ENCODE measurements at regions not wholly inside any gene's neighbourhood (a gene's known extent, or its start where the extent isn't known, plus 50 kb on each side); places are given as distances from the start of the nearest gene placed in this dataset.

DNA sequence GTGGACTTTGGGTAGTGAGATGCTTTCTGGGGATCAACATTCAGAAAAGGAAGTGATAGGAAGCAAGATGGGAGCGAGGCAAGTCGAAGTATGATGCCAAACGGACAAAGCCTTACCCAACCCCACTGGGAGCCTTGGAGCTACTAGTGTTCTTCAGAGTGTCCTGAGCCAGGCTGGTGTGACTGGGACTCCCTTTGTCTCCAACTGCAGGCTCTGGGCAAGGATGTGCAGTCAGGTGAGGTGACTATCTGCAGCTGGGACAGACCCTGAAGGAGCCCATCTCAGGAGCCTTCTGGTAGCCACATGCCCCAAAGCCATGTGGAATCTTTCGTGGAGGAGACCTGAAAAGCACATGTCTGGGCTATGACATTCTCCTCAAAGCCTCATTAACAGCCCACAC is 360.6 kb downstream of the MTRR start:
- ChIA-PET CTCF (no interaction called here), POLR2A (no interaction called here)
- intact Hi-C loops (cut with micrococcal nuclease; ENCODE audit: unreplicated experiment) = no loop called here
- no peaks in the 10 kb centered on the region for H3K36me3 ChIP-seq (ENCODE audit: control insufficient read depth, insufficient read depth, low read length)
- H3K27me3 ChIP-seq (replicated peaks; ENCODE audit: control insufficient read depth, insufficient read depth, low read length) = no peaks in the 10 kb centered on the region
- H3K4me1 ChIP-seq = no peaks in the 10 kb centered on the region
- H3K27ac Mint-ChIP-seq (ENCODE audit: unreplicated experiment) = no peak overlapping the region
- H3K9me3 ChIP-seq = no peaks in the 10 kb centered on the region
- H3K27me3 Mint-ChIP-seq (ENCODE audit: insufficient read depth, unreplicated experiment) = peaks cover 10% of the 10 kb centered on the region
- no TSS peak for BruUV-seq (replicated peaks)
- no peaks in the 10 kb centered on the region for H3K36me3 Mint-ChIP-seq (ENCODE audit: insufficient read depth, unreplicated experiment)
- no peak overlapping the region for H3K4me3 Mint-ChIP-seq (ENCODE audit: unreplicated experiment)
- no peaks in the 10 kb centered on the region for H3K4me1 Mint-ChIP-seq (ENCODE audit: low read depth, unreplicated experiment)
- TF ChIP-seq, protein P1, sequence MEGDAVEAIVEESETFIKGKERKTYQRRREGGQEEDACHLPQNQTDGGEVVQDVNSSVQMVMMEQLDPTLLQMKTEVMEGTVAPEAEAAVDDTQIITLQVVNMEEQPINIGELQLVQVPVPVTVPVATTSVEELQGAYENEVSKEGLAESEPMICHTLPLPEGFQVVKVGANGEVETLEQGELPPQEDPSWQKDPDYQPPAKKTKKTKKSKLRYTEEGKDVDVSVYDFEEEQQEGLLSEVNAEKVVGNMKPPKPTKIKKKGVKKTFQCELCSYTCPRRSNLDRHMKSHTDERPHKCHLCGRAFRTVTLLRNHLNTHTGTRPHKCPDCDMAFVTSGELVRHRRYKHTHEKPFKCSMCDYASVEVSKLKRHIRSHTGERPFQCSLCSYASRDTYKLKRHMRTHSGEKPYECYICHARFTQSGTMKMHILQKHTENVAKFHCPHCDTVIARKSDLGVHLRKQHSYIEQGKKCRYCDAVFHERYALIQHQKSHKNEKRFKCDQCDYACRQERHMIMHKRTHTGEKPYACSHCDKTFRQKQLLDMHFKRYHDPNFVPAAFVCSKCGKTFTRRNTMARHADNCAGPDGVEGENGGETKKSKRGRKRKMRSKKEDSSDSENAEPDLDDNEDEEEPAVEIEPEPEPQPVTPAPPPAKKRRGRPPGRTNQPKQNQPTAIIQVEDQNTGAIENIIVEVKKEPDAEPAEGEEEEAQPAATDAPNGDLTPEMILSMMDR (IDR thresholded peaks at IDR 0.05; ENCODE audit: insufficient read depth in 1 of 2, low read depth in 1 of 2, low read length in 1 of 2, severe bottlenecking in 1 of 2, unreplicated experiment in 1 of 2) = no peak
- no peaks in the 10 kb centered on the region for H3K9me3 Mint-ChIP-seq (ENCODE audit: unreplicated experiment)
- no peak for DNase-seq
- H3K4me3 ChIP-seq (ENCODE audit: low read depth, low read length) = no peak overlapping the region

DNA sequence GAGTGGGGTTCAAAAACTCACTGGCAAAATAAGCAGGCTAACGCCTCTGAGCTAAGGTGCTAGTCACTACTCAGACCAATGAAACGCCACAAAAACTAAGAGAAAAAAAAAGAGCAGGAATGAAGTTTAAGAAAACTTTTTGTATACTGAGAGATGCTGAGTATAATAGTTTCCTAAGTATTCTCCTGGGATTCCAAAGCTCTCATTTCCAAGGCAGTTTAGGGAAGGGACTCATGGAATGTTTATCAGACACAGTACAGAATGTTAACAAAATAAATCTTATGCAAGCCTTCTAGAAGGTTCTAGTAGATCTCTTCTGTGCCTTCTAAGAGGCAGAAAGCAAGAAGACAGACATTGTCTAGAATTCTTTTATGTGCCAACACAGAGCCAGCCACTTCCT is 361.9 kb downstream of the MTRR start:
- H3K4me1 Mint-ChIP-seq (ENCODE audit: low read depth, unreplicated experiment) = no peaks in the 10 kb centered on the region
- H3K36me3 Mint-ChIP-seq (ENCODE audit: insufficient read depth, unreplicated experiment) = no peaks in the 10 kb centered on the region
- H3K27ac Mint-ChIP-seq (ENCODE audit: unreplicated experiment) = no peak overlapping the region
- H3K9me3 ChIP-seq = no peaks in the 10 kb centered on the region
- no peaks in the 10 kb centered on the region for H3K36me3 ChIP-seq (ENCODE audit: control insufficient read depth, insufficient read depth, low read length)
- DNase-seq = no peak
- H3K4me3 ChIP-seq (ENCODE audit: low read depth, low read length) = no peak overlapping the region
- H3K9me3 Mint-ChIP-seq (ENCODE audit: unreplicated experiment) = no peaks in the 10 kb centered on the region
- no peaks in the 10 kb centered on the region for H3K27me3 ChIP-seq (replicated peaks; ENCODE audit: control insufficient read depth, insufficient read depth, low read length)
- POLR2A ChIA-PET = no interaction called here
- H3K4me3 Mint-ChIP-seq (ENCODE audit: unreplicated experiment) = no peak overlapping the region
- TF ChIP-seq, protein P1 (IDR thresholded peaks at IDR 0.05; ENCODE audit: insufficient read depth in 1 of 2, low read depth in 1 of 2, low read length in 1 of 2, severe bottlenecking in 1 of 2, unreplicated experiment in 1 of 2) = no peak
- peaks cover 10% of the 10 kb centered on the region for H3K27me3 Mint-ChIP-seq (ENCODE audit: insufficient read depth, unreplicated experiment)
- no TSS peak for BruUV-seq (replicated peaks)
- intact Hi-C loops (cut with micrococcal nuclease; ENCODE audit: unreplicated experiment) = no loop called here
- H3K4me1 ChIP-seq = no peaks in the 10 kb centered on the region
- CTCF ChIA-PET = no interaction called here

DNA sequence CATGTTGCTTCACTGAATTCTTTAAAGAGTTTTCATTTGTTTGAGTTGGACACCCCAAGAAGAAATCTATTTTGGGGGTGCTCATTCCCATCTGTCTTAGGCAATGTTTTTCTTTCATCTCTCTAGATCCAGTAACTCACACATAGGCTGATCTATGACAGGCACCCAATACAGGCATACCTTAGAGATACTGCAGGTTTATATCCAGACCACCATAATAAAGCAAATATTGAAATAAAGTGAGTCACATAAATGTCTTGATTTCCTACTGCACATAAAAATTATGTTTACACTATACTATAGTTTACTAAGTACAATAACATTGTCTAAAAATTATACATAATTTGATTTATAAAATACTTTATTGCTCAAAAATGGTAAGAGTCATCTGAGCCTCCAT is 364.5 kb downstream of the MTRR start:
- TF ChIP-seq, protein P1 (IDR thresholded peaks at IDR 0.05; ENCODE audit: insufficient read depth in 1 of 2, low read depth in 1 of 2, low read length in 1 of 2, severe bottlenecking in 1 of 2, unreplicated experiment in 1 of 2) = no peak
- no peak overlapping the region for H3K4me3 Mint-ChIP-seq (ENCODE audit: unreplicated experiment)
- H3K4me1 ChIP-seq = no peaks in the 10 kb centered on the region
- ChIA-PET CTCF (interaction anchor here (0.7 kb wide), 1 partner anchor 1415 kb away, joined by 3 read pairs; no protein-coding TSS in a partner anchor), POLR2A (no interaction called here)
- H3K4me3 ChIP-seq (ENCODE audit: low read depth, low read length) = no peak overlapping the region
- H3K36me3 ChIP-seq (ENCODE audit: control insufficient read depth, insufficient read depth, low read length) = no peaks in the 10 kb centered on the region
- no TSS peak for BruUV-seq (replicated peaks)
- H3K36me3 Mint-ChIP-seq (ENCODE audit: insufficient read depth, unreplicated experiment) = no peaks in the 10 kb centered on the region
- DNase-seq = no peak
- no peaks in the 10 kb centered on the region for H3K9me3 ChIP-seq
- H3K27ac Mint-ChIP-seq (ENCODE audit: unreplicated experiment) = no peak overlapping the region
- H3K4me1 Mint-ChIP-seq (ENCODE audit: low read depth, unreplicated experiment) = no peaks in the 10 kb centered on the region
- no peaks in the 10 kb centered on the region for H3K27me3 ChIP-seq (replicated peaks; ENCODE audit: control insufficient read depth, insufficient read depth, low read length)
- H3K9me3 Mint-ChIP-seq (ENCODE audit: unreplicated experiment) = no peaks in the 10 kb centered on the region
- intact Hi-C loops (cut with micrococcal nuclease; ENCODE audit: unreplicated experiment) = no loop called here
- H3K27me3 Mint-ChIP-seq (ENCODE audit: insufficient read depth, unreplicated experiment) = peaks cover 6% of the 10 kb centered on the region

Measured in Caco-2 (cell line).